HepG2 (cell line): ENCODE measurements at regions not wholly inside any gene's neighbourhood (a gene's known extent, or its start where the extent isn't known, plus 50 kb on each side); places are given as distances from the start of the nearest gene placed in this dataset.

Experiments
- ATAC-seq: fragments of 200-7000 bp; cut with Tn5 transposase; 3 replicates; pipeline ENCODE4 v1.9.1; 2020; ENCODE audit warnings: mild to moderate bottlenecking, moderate library complexity
- BruUV-seq: library from RNA; stranded (reverse); fragments of 400-500 nt; replicated peaks from 2 replicates; lab custom pipeline; 2021; lab: Mats Ljungman, UMichigan
- CTCF ChIA-PET: fragments of 300-600 bp; formaldehyde crosslinking; extraction: SDS; loops from one replicate; lab custom pipeline; 2021; ENCODE audit warnings: low total read pairs, inconsistent platforms, low intra/inter-chr PET ratio; lab: Yijun Ruan, JAX
- POLR2A ChIA-PET: fragments of 350-600 bp; sonication (Branson Sonifier 250); formaldehyde crosslinking; loops from one replicate; lab custom pipeline; 2020; ENCODE audit warnings: antibody characterized with exemption, inconsistent platforms; lab: Yijun Ruan, JAX
- DNase-seq: peaks from one replicate; pipeline ENCODE4 v3.0.0-alpha.2; 2015; ENCODE audit warnings: low spot score
- FAIRE-seq: peaks from 3 replicates; lab custom pipeline; 2011; peaks lifted over from hg19 to GRCh38; lab: Jason Lieb, UNC
- H2AFZ ChIP-seq: one replicate; pipeline ENCODE4 v1.6.1; 2011; ENCODE audit warnings: low read length, inconsistent platforms
- H3K27ac ChIP-seq: fragments of 300-600 bp; 3 replicates; pipeline ENCODE4 v1.8.0; 2011; ENCODE audit warnings: mixed run types, mild to moderate bottlenecking, mixed read lengths, low read length, inconsistent platforms; ENCODE audit not compliant: insufficient read depth; ENCODE audit errors: extremely low read length
- H3K27me3 ChIP-seq, 2 experiments: fragments of 200-600 bp in 1 of 2; 2 replicates in 1 of 2; 3 replicates in 1 of 2; pipeline versions ENCODE4 v1.6.0 to v1.8.0; 2011; ENCODE audit warnings: low read length in 2 of 2, mild to moderate bottlenecking in 2 of 2, moderate library complexity in 2 of 2, inconsistent platforms in 1 of 2; ENCODE audit not compliant: insufficient read depth in 2 of 2, control insufficient read depth in 1 of 2
- H3K36me3 ChIP-seq, 2 experiments: fragments of 200-600 bp in 1 of 2; replicated peaks in 1 of 2; 2 replicates in 1 of 2; 3 replicates in 1 of 2; pipeline versions ENCODE4 v1.5.1 to v1.8.0; 2011; ENCODE audit warnings: low read length in 2 of 2, inconsistent platforms in 1 of 2; ENCODE audit not compliant: insufficient read depth in 2 of 2, control insufficient read depth in 1 of 2
- H3K4me1 ChIP-seq: 2 replicates; pipeline ENCODE4 v1.5.1; 2012; ENCODE audit warnings: low read length, inconsistent platforms; ENCODE audit not compliant: insufficient read depth
- H3K4me2 ChIP-seq: 2 replicates; pipeline ENCODE4 v1.6.0; 2011; ENCODE audit warnings: low read depth, low read length, inconsistent platforms
- H3K4me3 ChIP-seq, 3 experiments: fragments of 200-600 bp in 1 of 3; sonication (generic), shearing (Covaris generic) in 1 of 3; replicated peaks in 1 of 3; 2 replicates each; pipeline ENCODE4 v1.5.1; 2011 to 2016; ENCODE audit warnings: low read length in 3 of 3, inconsistent platforms in 2 of 3, low read depth in 2 of 3, mild to moderate bottlenecking in 2 of 3, control low read depth in 1 of 3, mixed read lengths in 1 of 3; ENCODE audit not compliant: insufficient read depth in 1 of 3
- H3K79me2 ChIP-seq: one replicate; pipeline ENCODE4 v1.6.1; 2011; ENCODE audit warnings: low read length, inconsistent platforms; ENCODE audit not compliant: insufficient read depth
- H3K9ac ChIP-seq: 2 replicates; pipeline ENCODE4 v1.6.0; 2011; ENCODE audit warnings: mild to moderate bottlenecking, low read depth, low read length, inconsistent platforms; ENCODE audit not compliant: insufficient read depth
- H3K9me3 ChIP-seq: 2 replicates; pipeline ENCODE4 v1.5.1; 2012; ENCODE audit warnings: mild to moderate bottlenecking, low read length
- H4K20me1 ChIP-seq: 2 replicates; pipeline ENCODE4 v1.6.0; 2011; ENCODE audit warnings: inconsistent platforms, mild to moderate bottlenecking, low read length, moderate library complexity; ENCODE audit not compliant: insufficient read depth
- ATF7 ChIP-seq, 2 experiments: fragments of 450-650 bp in 1 of 2; sonication (generic) in 1 of 2; formaldehyde crosslinking in 1 of 2; IDR thresholded peaks; 2 replicates each; pipeline versions ENCODE4 v1.4.0 to v1.6.1; 2016 to 2020; ENCODE audit warnings: antibody characterized with exemption in 1 of 2, mild to moderate bottlenecking in 1 of 2, missing genetic modification reagents in 1 of 2
- CREB3 ChIP-seq: sonication (generic); formaldehyde crosslinking; IDR thresholded peaks from 2 replicates; pipeline ENCODE4 v1.5.0; 2020; ENCODE audit warnings: missing genetic modification reagents
- ELF3 ChIP-seq: IDR thresholded peaks from 2 replicates; pipeline ENCODE4 v1.6.1; 2016; ENCODE audit warnings: missing genetic modification reagents, missing compliant biosample characterization
- KDM6A ChIP-seq: IDR thresholded peaks from 2 replicates; pipeline ENCODE4 v1.6.1; 2016; ENCODE audit warnings: low read depth
- NFE2 ChIP-seq: sonication (generic); formaldehyde crosslinking; IDR thresholded peaks from 2 replicates; pipeline ENCODE4 v1.4.0; 2020; ENCODE audit warnings: missing genetic modification reagents
- RBM22 ChIP-seq: fragments of 200-400 bp; formaldehyde crosslinking; optimal IDR thresholded peaks from 2 replicates; pipeline ENCODE3; 2017; ENCODE audit warnings: mild to moderate bottlenecking, low read length, moderate library complexity
- REPIN1 ChIP-seq: sonication (generic); formaldehyde crosslinking; IDR thresholded peaks from 2 replicates; pipeline ENCODE4 v1.8.0; 2022; ENCODE audit warnings: missing genetic modification reagents, low read depth, mild to moderate bottlenecking, borderline replicate concordance
- SRY ChIP-seq: sonication (generic); formaldehyde crosslinking; IDR thresholded peaks from 2 replicates; pipeline ENCODE4 v1.8.0; 2022; ENCODE audit warnings: mild to moderate bottlenecking, missing genetic modification reagents
- TCF7L2 ChIP-seq: IDR thresholded peaks from 2 replicates; pipeline ENCODE4 v1.6.1; 2011; ENCODE audit warnings: mild to moderate bottlenecking, low read depth, low read length, moderate library complexity
- TEAD2 ChIP-seq: sonication (generic); formaldehyde crosslinking; IDR thresholded peaks from 2 replicates; pipeline ENCODE4 v1.9.0; 2021; ENCODE audit warnings: missing genetic modification reagents
- TFAP4 ChIP-seq: sonication (generic); IDR thresholded peaks from 2 replicates; pipeline ENCODE4 v1.6.1; 2016; ENCODE audit warnings: low read depth, borderline replicate concordance
- TSC22D2 ChIP-seq: sonication (generic); formaldehyde crosslinking; IDR thresholded peaks from 2 replicates; pipeline ENCODE4 v1.5.1; 2020; ENCODE audit warnings: missing genetic modification reagents, mild to moderate bottlenecking, borderline replicate concordance
- ZBTB26 ChIP-seq: IDR thresholded peaks from 2 replicates; pipeline ENCODE4 v1.6.1; 2016; ENCODE audit warnings: missing compliant biosample characterization, missing genetic modification reagents, borderline replicate concordance
- ZFP90 ChIP-seq: sonication (generic); formaldehyde crosslinking; IDR thresholded peaks from 2 replicates; pipeline ENCODE4 v1.8.0; 2022; ENCODE audit warnings: missing genetic modification reagents, mild to moderate bottlenecking, inconsistent platforms, borderline replicate concordance
- ZMYM2 ChIP-seq: sonication (generic); formaldehyde crosslinking; IDR thresholded peaks from 2 replicates; pipeline ENCODE4 v1.8.0; 2022; ENCODE audit warnings: mild to moderate bottlenecking, missing genetic modification reagents
- ZNF780A ChIP-seq: sonication (generic); formaldehyde crosslinking; IDR thresholded peaks from 2 replicates; pipeline ENCODE4 v1.8.0; 2022; ENCODE audit warnings: mild to moderate bottlenecking, missing genetic modification reagents, moderate library complexity
- ZSCAN22 ChIP-seq: sonication (generic); formaldehyde crosslinking; IDR thresholded peaks from 2 replicates; pipeline ENCODE4 v1.4.0; 2020; ENCODE audit warnings: mild to moderate bottlenecking, missing genetic modification reagents
- WGBS: methylation state at CpG from one replicate; pipeline ENCODE4 v1.1.6; 2017; ENCODE audit warnings: low lambda C conversion rate; 5-methylcytosine and 5-hydroxymethylcytosine counted together
- in situ Hi-C: cut with HindIII; loops from 2 replicates; pipeline ENCODE4 v1.10.0; 2017; ENCODE audit warnings: low pct_unique_long_range_greater_than_20kb; ENCODE audit not compliant: extremely low pct_ligation_motif_present
- intact Hi-C: fragments of 100-400 bp; cut with micrococcal nuclease; formaldehyde crosslinking; loops from one replicate; pipeline ENCODE4 v1.10.0; 2022; ENCODE audit not compliant: unreplicated experiment
- TF ChIP-seq, protein P1 (sequence below): sonication (generic); formaldehyde crosslinking; IDR thresholded peaks from 2 replicates; pipeline ENCODE4 v1.4.0; 2020; ENCODE audit warnings: mild to moderate bottlenecking, missing genetic modification reagents

GRCh38 chr3:117063930-117064329 lies 354.4 kb downstream of the TUSC7 start:
- 0% methylated on average over 1 of the region's 1 CpG for WGBS
- H3K4me2 ChIP-seq = no peak overlapping the region
- no peak for FAIRE-seq

DNA sequence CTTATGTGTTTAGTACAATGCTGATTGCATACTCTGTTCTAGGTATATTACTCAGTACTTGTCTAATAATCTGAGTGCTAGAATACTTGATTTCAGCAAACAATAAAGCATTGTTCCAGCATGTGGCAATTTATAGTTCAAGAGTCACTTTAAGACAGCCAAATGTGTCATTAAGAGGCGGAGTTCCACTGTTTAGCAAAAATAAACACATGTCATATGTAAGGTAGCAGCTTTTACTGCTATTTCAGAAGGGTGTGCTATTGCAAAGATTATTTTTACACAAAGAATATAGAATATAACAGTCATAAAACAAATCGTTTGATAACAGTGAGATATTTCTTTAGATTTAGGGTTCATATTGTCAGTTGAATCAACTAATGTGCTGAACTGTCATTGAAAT lies 358.7 kb downstream of the TUSC7 start:
- H2AFZ ChIP-seq = no peak overlapping the region
- H3K27ac ChIP-seq = no peak overlapping the region
- no peaks in the 10 kb centered on the region for H3K9me3 ChIP-seq
- in situ Hi-C loops (no loop called here), intact Hi-C loops (no loop called here)
- H3K4me1 ChIP-seq = no peaks in the 10 kb centered on the region
- DNase-seq (no peak), FAIRE-seq (no peak), ATAC-seq (no peak)
- WGBS = 0% methylated on average over 2 of the region's 2 CpGs
- no TSS peak for BruUV-seq
- H3K9ac ChIP-seq = no peak overlapping the region
- no peaks in the 10 kb centered on the region for H3K36me3 ChIP-seq
- H3K79me2 ChIP-seq = no peaks in the 10 kb centered on the region
- ChIA-PET CTCF (no interaction called here), POLR2A (no interaction called here)
- H3K27me3 ChIP-seq = no peaks in the 10 kb centered on the region
- no peaks in the 10 kb centered on the region for H4K20me1 ChIP-seq
- H3K4me2 ChIP-seq = no peak overlapping the region
- H3K4me3 ChIP-seq = no peak overlapping the region
- TF ChIP-seq KDM6A (CRISPR knock-in tag) = no peak
- no peak for TF ChIP-seq TCF7L2
- no peak for TF ChIP-seq REPIN1 (CRISPR knock-in tag)
- TF ChIP-seq ZBTB26 (CRISPR knock-in tag) = no peak
- no peak for TF ChIP-seq TFAP4
- no peak for TF ChIP-seq ZFP90 (CRISPR knock-in tag)
- TF ChIP-seq NFE2 (CRISPR knock-in tag) = no peak
- TF ChIP-seq CREB3 = no peak
- TF ChIP-seq ZSCAN22 (CRISPR knock-in tag) = no peak
- no peak for TF ChIP-seq RBM22
- no peak for TF ChIP-seq TEAD2 (CRISPR knock-in tag)
- no peak for TF ChIP-seq SRY (CRISPR knock-in tag)
- TF ChIP-seq ZNF780A (CRISPR knock-in tag) = no peak
- no peak for TF ChIP-seq ELF3 (CRISPR knock-in tag)
- TF ChIP-seq TSC22D2 = no peak
- TF ChIP-seq, protein P1, sequence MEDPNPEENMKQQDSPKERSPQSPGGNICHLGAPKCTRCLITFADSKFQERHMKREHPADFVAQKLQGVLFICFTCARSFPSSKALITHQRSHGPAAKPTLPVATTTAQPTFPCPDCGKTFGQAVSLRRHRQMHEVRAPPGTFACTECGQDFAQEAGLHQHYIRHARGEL (CRISPR knock-in tag) = no peak

More at GRCh38 chr3:117063930-117064329, 354.4 kb downstream of the TUSC7 start:
- Histone ChIP-seq H3K4me3 (no peak overlapping the region), H3K79me2 (no peaks in the 10 kb centered on the region), H3K4me1 (no peaks in the 10 kb centered on the region), H3K27me3 (no peaks in the 10 kb centered on the region), H2AFZ (no peak overlapping the region), H3K9me3 (no peaks in the 10 kb centered on the region), H4K20me1 (no peaks in the 10 kb centered on the region), H3K9ac (no peak overlapping the region), H3K36me3 (no peaks in the 10 kb centered on the region), H3K27ac (no peak overlapping the region)
- CTCF ChIA-PET = no interaction called here
- no peak for ATAC-seq
- TF ChIP-seq ATF7 (IDR thresholded peaks at IDR 0.05) = peak; percentile 71
- TF ChIP-seq ATF7 (CRISPR knock-in tag; IDR thresholded peaks at IDR 0.05) = no peak
- no peak for TF ChIP-seq ZMYM2 (CRISPR knock-in tag)
- in situ Hi-C loops (no loop called here), intact Hi-C loops (no loop called here)
- POLR2A ChIA-PET = no interaction called here
- DNase-seq = no peak
- no TSS peak for BruUV-seq
